ENCODE measurements at regions not wholly inside any gene's neighbourhood (a gene's known extent, or its start where the extent isn't known, plus 50 kb on each side); places are given as distances from the start of the nearest gene placed in this dataset.
"Not testable (repeated sequence)": the region's sequence is repeated elsewhere in the genome, so short reads cannot be mapped to it uniquely, and the experiment has no call there.

GRCh38 chr3:11898611-11899325 lies 52.1 kb upstream of the TAMM41 start:
- H3K4me1 Mint-ChIP-seq (ENCODE audit: low read depth) = no peaks in the 10 kb centered on the region
- peaks cover 11% of the 10 kb centered on the region for H3K27me3 Mint-ChIP-seq (ENCODE audit: low read depth)
- H3K36me3 Mint-ChIP-seq (ENCODE audit: low read depth) = no peaks in the 10 kb centered on the region
- H3K4me3 Mint-ChIP-seq (ENCODE audit: low read depth) = no peak overlapping the region
- no peaks in the 10 kb centered on the region for H3K9me3 Mint-ChIP-seq
- no peak overlapping the region for H3K27ac Mint-ChIP-seq
- intact Hi-C loops (cut with micrococcal nuclease) = no loop called here
- no peak for DNase-seq (ENCODE audit: low spot score)

- intact Hi-C loops (cut with micrococcal nuclease); H3K9me3 Mint-ChIP-seq; H3K4me3 Mint-ChIP-seq (ENCODE audit: low read depth); DNase-seq (ENCODE audit: low spot score); H3K4me1 Mint-ChIP-seq (ENCODE audit: low read depth); H3K36me3 Mint-ChIP-seq (ENCODE audit: low read depth); H3K27ac Mint-ChIP-seq: not testable (repeated sequence)
- H3K27me3 Mint-ChIP-seq (ENCODE audit: low read depth) = peaks cover 11% of the 10 kb centered on the region
Measured at GRCh38 chr3:11899389-11899788, 52.7 kb upstream of the TAMM41 start.

GRCh38 chr3:11899826-11900225 lies 53.1 kb upstream of the TAMM41 start:
- H3K9me3 Mint-ChIP-seq = no peaks in the 10 kb centered on the region
- H3K4me3 Mint-ChIP-seq (ENCODE audit: low read depth) = no peak overlapping the region
- H3K27me3 Mint-ChIP-seq (ENCODE audit: low read depth) = peaks cover 11% of the 10 kb centered on the region
- no peak for DNase-seq (ENCODE audit: low spot score)
- H3K36me3 Mint-ChIP-seq (ENCODE audit: low read depth) = no peaks in the 10 kb centered on the region
- H3K4me1 Mint-ChIP-seq (ENCODE audit: low read depth) = no peaks in the 10 kb centered on the region
- intact Hi-C loops (cut with micrococcal nuclease) = no loop called here
- no peak overlapping the region for H3K27ac Mint-ChIP-seq

- Mint-ChIP-seq H3K27ac (no peak overlapping the region), H3K4me1 (ENCODE audit: low read depth) (no peaks in the 10 kb centered on the region), H3K27me3 (ENCODE audit: low read depth) (peaks cover 7% of the 10 kb centered on the region), H3K9me3 (no peaks in the 10 kb centered on the region), H3K4me3 (ENCODE audit: low read depth) (no peak overlapping the region), H3K36me3 (ENCODE audit: low read depth) (no peaks in the 10 kb centered on the region)
- intact Hi-C loops (cut with micrococcal nuclease) = no loop called here
- no peak for DNase-seq (ENCODE audit: low spot score)
Measured at GRCh38 chr3:11900824-11901223, 54.1 kb upstream of the TAMM41 start.

GRCh38 chr3:11901286-11901875 lies 54.7 kb upstream of the TAMM41 start:
- H3K27me3 Mint-ChIP-seq (ENCODE audit: low read depth) = peaks cover 4% of the 10 kb centered on the region
- intact Hi-C loops (cut with micrococcal nuclease) = no loop called here
- H3K4me1 Mint-ChIP-seq (ENCODE audit: low read depth) = no peaks in the 10 kb centered on the region
- no peak for DNase-seq (ENCODE audit: low spot score)
- H3K36me3 Mint-ChIP-seq (ENCODE audit: low read depth) = no peaks in the 10 kb centered on the region
- no peaks in the 10 kb centered on the region for H3K9me3 Mint-ChIP-seq
- no peak overlapping the region for H3K27ac Mint-ChIP-seq
- H3K4me3 Mint-ChIP-seq (ENCODE audit: low read depth) = no peak overlapping the region

GRCh38 chr3:11903047-11903446 lies 56.4 kb upstream of the TAMM41 start:
- no peaks in the 10 kb centered on the region for H3K36me3 Mint-ChIP-seq (ENCODE audit: low read depth)

GRCh38 chr3:11903447-11903846 lies 56.8 kb upstream of the TAMM41 start:
- Mint-ChIP-seq H3K9me3 (no peaks in the 10 kb centered on the region), H3K4me3 (ENCODE audit: low read depth) (no peak overlapping the region), H3K27ac (no peak overlapping the region), H3K4me1 (ENCODE audit: low read depth) (no peaks in the 10 kb centered on the region), H3K36me3 (ENCODE audit: low read depth) (no peaks in the 10 kb centered on the region), H3K27me3 (ENCODE audit: low read depth) (no peaks in the 10 kb centered on the region)
- intact Hi-C loops (cut with micrococcal nuclease) = no loop called here
- DNase-seq (ENCODE audit: low spot score) = no peak

More at GRCh38 chr3:11903047-11903446, 56.4 kb upstream of the TAMM41 start:
- Mint-ChIP-seq H3K27ac (no peak overlapping the region), H3K4me1 (ENCODE audit: low read depth) (no peaks in the 10 kb centered on the region), H3K9me3 (no peaks in the 10 kb centered on the region), H3K27me3 (ENCODE audit: low read depth) (no peaks in the 10 kb centered on the region), H3K4me3 (ENCODE audit: low read depth) (no peak overlapping the region)
- no peak for DNase-seq (ENCODE audit: low spot score)
- intact Hi-C loops (cut with micrococcal nuclease) = no loop called here

GRCh38 chr3:11904157-11904556 lies 57.5 kb upstream of the TAMM41 start:
- no peaks in the 10 kb centered on the region for H3K9me3 Mint-ChIP-seq
- H3K4me1 Mint-ChIP-seq (ENCODE audit: low read depth) = no peaks in the 10 kb centered on the region
- DNase-seq (ENCODE audit: low spot score) = no peak
- H3K27ac Mint-ChIP-seq = no peak overlapping the region
- no peaks in the 10 kb centered on the region for H3K27me3 Mint-ChIP-seq (ENCODE audit: low read depth)
- no peaks in the 10 kb centered on the region for H3K36me3 Mint-ChIP-seq (ENCODE audit: low read depth)
- intact Hi-C loops (cut with micrococcal nuclease) = no loop called here
- H3K4me3 Mint-ChIP-seq (ENCODE audit: low read depth) = no peak overlapping the region

- Mint-ChIP-seq H3K4me1 (ENCODE audit: low read depth) (no peaks in the 10 kb centered on the region), H3K4me3 (ENCODE audit: low read depth) (no peak overlapping the region), H3K9me3 (no peaks in the 10 kb centered on the region), H3K36me3 (ENCODE audit: low read depth) (no peaks in the 10 kb centered on the region), H3K27me3 (ENCODE audit: low read depth) (no peaks in the 10 kb centered on the region), H3K27ac (no peak overlapping the region)
- DNase-seq (ENCODE audit: low spot score) = no peak
- intact Hi-C loops (cut with micrococcal nuclease) = no loop called here
Measured at GRCh38 chr3:11906407-11906806, 59.7 kb upstream of the TAMM41 start.

- Mint-ChIP-seq H3K9me3 (no peaks in the 10 kb centered on the region), H3K4me3 (ENCODE audit: low read depth) (no peak overlapping the region), H3K4me1 (ENCODE audit: low read depth) (no peaks in the 10 kb centered on the region), H3K36me3 (ENCODE audit: low read depth) (no peaks in the 10 kb centered on the region), H3K27ac (no peak overlapping the region), H3K27me3 (ENCODE audit: low read depth) (no peaks in the 10 kb centered on the region)
- no peak for DNase-seq (ENCODE audit: low spot score)
- intact Hi-C loops (cut with micrococcal nuclease) = no loop called here
Measured at GRCh38 chr3:11907667-11908660, 61.3 kb upstream of the TAMM41 start.

GRCh38 chr3:11908981-11909698 lies 62.5 kb upstream of the TAMM41 start:
- no peak overlapping the region for H3K4me3 Mint-ChIP-seq (ENCODE audit: low read depth)
- H3K27ac Mint-ChIP-seq = no peak overlapping the region

GRCh38 chr3:11909726-11910125 lies 63.0 kb upstream of the TAMM41 start:
- no peaks in the 10 kb centered on the region for H3K36me3 Mint-ChIP-seq (ENCODE audit: low read depth)
- no peak for DNase-seq (ENCODE audit: low spot score)
- no peaks in the 10 kb centered on the region for H3K27me3 Mint-ChIP-seq (ENCODE audit: low read depth)
- H3K4me1 Mint-ChIP-seq (ENCODE audit: low read depth) = no peaks in the 10 kb centered on the region
- no peak overlapping the region for H3K27ac Mint-ChIP-seq
- H3K4me3 Mint-ChIP-seq (ENCODE audit: low read depth) = no peak overlapping the region
- no peaks in the 10 kb centered on the region for H3K9me3 Mint-ChIP-seq
- intact Hi-C loops (cut with micrococcal nuclease) = loop anchor here (10.0 kb wide), 1 partner anchor 965 kb away; no protein-coding TSS in a partner anchor

More at GRCh38 chr3:11908981-11909698, 62.5 kb upstream of the TAMM41 start:
- Mint-ChIP-seq H3K27me3 (ENCODE audit: low read depth) (no peaks in the 10 kb centered on the region), H3K36me3 (ENCODE audit: low read depth) (no peaks in the 10 kb centered on the region), H3K9me3 (no peaks in the 10 kb centered on the region), H3K4me1 (ENCODE audit: low read depth) (no peaks in the 10 kb centered on the region)
- DNase-seq (ENCODE audit: low spot score) = no peak
- intact Hi-C loops (cut with micrococcal nuclease) = no loop called here

Measured in activated T-helper 2 cell treated with anti-CD3 and anti-CD28 coated beads, Interferon-gamma antibody, Interleukin-2, Interleukin-4, amounts not matched to agents 10 μg/mL and 5 μg/mL and 100 μg/mL, durations not matched to agents 14 hours and 24 hours and 36 hours (primary cell).